ENCODE measurements at regions not wholly inside any gene's neighbourhood (a gene's known extent, or its start where the extent isn't known, plus 50 kb on each side); places are given as distances from the start of the nearest gene placed in this dataset.

- no peak for DNase-seq
Measured at GRCh38 chr15:95475067-95475466, 855.4 kb upstream of the NR2F2 start.

- DNase-seq: no peak
Measured at GRCh38 chr15:95479308-95479707, 851.2 kb upstream of the NR2F2 start.

GRCh38 chr15:95485367-95485766 lies 845.1 kb upstream of the NR2F2 start:
- DNase-seq: no peak

- DNase-seq: no peak
Measured at GRCh38 chr15:95486224-95486623, 844.3 kb upstream of the NR2F2 start.

- DNase-seq: no peak
Measured at GRCh38 chr15:95489103-95489502, 841.4 kb upstream of the NR2F2 start.

GRCh38 chr15:95492388-95493070 lies 838.0 kb upstream of the NR2F2 start:
- DNase-seq: peak; percentile 66

- DNase-seq: no peak
Measured at GRCh38 chr15:95494971-95495541, 835.4 kb upstream of the NR2F2 start.

GRCh38 chr15:95497634-95498033 lies 832.9 kb upstream of the NR2F2 start:
- DNase-seq: no peak

GRCh38 chr15:95498961-95499360 lies 831.5 kb upstream of the NR2F2 start:
- no peak for DNase-seq

- no peak for DNase-seq
Measured at GRCh38 chr15:95499397-95499796, 831.1 kb upstream of the NR2F2 start.

- DNase-seq: no peak
Measured at GRCh38 chr15:95501865-95502264, 828.6 kb upstream of the NR2F2 start.

GRCh38 chr15:95503107-95503506 lies 827.4 kb upstream of the NR2F2 start:
- DNase-seq: no peak

GRCh38 chr15:95503640-95504225 lies 826.8 kb upstream of the NR2F2 start:
- DNase-seq: no peak

GRCh38 chr15:95511671-95512070 lies 818.8 kb upstream of the NR2F2 start:
- no peak for DNase-seq

GRCh38 chr15:95512906-95513305 lies 817.6 kb upstream of the NR2F2 start:
- DNase-seq: no peak

- no peak for DNase-seq
Measured at GRCh38 chr15:95519887-95520286, 810.6 kb upstream of the NR2F2 start.

GRCh38 chr15:95520511-95520910 lies 810.0 kb upstream of the NR2F2 start:
- DNase-seq: no peak

GRCh38 chr15:95520922-95521321 lies 809.6 kb upstream of the NR2F2 start:
- no peak for DNase-seq

GRCh38 chr15:95522533-95522932 lies 808.0 kb upstream of the NR2F2 start:
- DNase-seq: no peak

GRCh38 chr15:95528920-95529319 lies 801.6 kb upstream of the NR2F2 start:
- no peak for DNase-seq

GRCh38 chr15:95536638-95537037 lies 793.9 kb upstream of the NR2F2 start:
- no peak for DNase-seq

GRCh38 chr15:95538693-95539092 lies 791.8 kb upstream of the NR2F2 start:
- no peak for DNase-seq

- DNase-seq: no peak
Measured at GRCh38 chr15:95541301-95541700, 789.2 kb upstream of the NR2F2 start.

- DNase-seq: no peak
Measured at GRCh38 chr15:95549168-95549738, 781.2 kb upstream of the NR2F2 start.
